Immature natural killer cell (primary cell): ENCODE measurements at regions not wholly inside any gene's neighbourhood (a gene's known extent, or its start where the extent isn't known, plus 50 kb on each side); places are given as distances from the start of the nearest gene placed in this dataset.

Experiments used
- DNase-seq, 3 donors: peaks; one replicate each; pipeline ENCODE4 v3.0.0; 2022; ENCODE audit warnings: mixed read lengths in 1 of 3
- H3K27ac Mint-ChIP-seq, 6 donors: one replicate each; pipeline ENCODE4 v1.8.0; 2020; ENCODE audit warnings: mixed read lengths in 6 of 6, mild to moderate bottlenecking in 5 of 6, inconsistent platforms in 4 of 6, moderate library complexity in 3 of 6
- H3K27me3 Mint-ChIP-seq, 3 donors: one replicate each; pipeline ENCODE4 v1.8.0; 2020 to 2021; ENCODE audit warnings: low read depth in 3 of 3, mild to moderate bottlenecking in 3 of 3, mixed read lengths in 3 of 3, moderate library complexity in 3 of 3, inconsistent platforms in 1 of 3
- H3K36me3 Mint-ChIP-seq, 3 donors: one replicate each; pipeline ENCODE4 v1.8.0; 2020; ENCODE audit warnings: mixed read lengths in 3 of 3, inconsistent platforms in 2 of 3, mild to moderate bottlenecking in 2 of 3
- H3K4me1 Mint-ChIP-seq, 2 donors: one replicate each; pipeline ENCODE4 v1.8.0; 2020; ENCODE audit warnings: inconsistent platforms in 2 of 2, mild to moderate bottlenecking in 2 of 2, mixed read lengths in 2 of 2, moderate library complexity in 1 of 2
- H3K4me3 Mint-ChIP-seq, 5 donors: one replicate each; pipeline ENCODE4 v1.8.0; 2020; ENCODE audit warnings: mild to moderate bottlenecking in 5 of 5, mixed read lengths in 5 of 5, inconsistent platforms in 3 of 5, moderate library complexity in 3 of 5
- H3K9me3 Mint-ChIP-seq, 6 donors: one replicate each; pipeline ENCODE4 v1.8.0; 2020; ENCODE audit warnings: mild to moderate bottlenecking in 6 of 6, mixed read lengths in 6 of 6, inconsistent platforms in 4 of 6, moderate library complexity in 3 of 6

- H3K27me3 Mint-ChIP-seq: peaks cover 0 to 9% (median 8%) of the 10 kb centered on the region in 3 donors
- no peaks in the 10 kb centered on the region for H3K36me3 Mint-ChIP-seq
These were observed 84.3 kb upstream of the ROPN1 start for GRCh38 chr3:124076235-124076634.

GRCh38 chr3:124078953-124079911, 87.3 kb upstream of the ROPN1 start:
- Mint-ChIP-seq H3K27ac (no peak overlapping the region), H3K4me3 (no peak overlapping the region), H3K9me3 (no peaks in the 10 kb centered on the region), H3K36me3 (no peaks in the 10 kb centered on the region), H3K4me1 (no peaks in the 10 kb centered on the region), H3K27me3 (peaks cover 0 to 9% (median 7%) of the 10 kb centered on the region in 3 donors)
- peak in 2 of 3 donors; percentile 1 to 2 for DNase-seq

More at GRCh38 chr3:124076235-124076634, 84.3 kb upstream of the ROPN1 start:
- no peak overlapping the region for H3K27ac Mint-ChIP-seq
- no peak overlapping the region for H3K4me3 Mint-ChIP-seq
- no peaks in the 10 kb centered on the region for H3K9me3 Mint-ChIP-seq
- no peak for DNase-seq
- H3K4me1 Mint-ChIP-seq: no peaks in the 10 kb centered on the region

- peaks cover 0 to 8% (median 7%) of the 10 kb centered on the region in 3 donors for H3K27me3 Mint-ChIP-seq
- no peak overlapping the region for H3K27ac Mint-ChIP-seq
- H3K4me1 Mint-ChIP-seq: no peaks in the 10 kb centered on the region
- H3K4me3 Mint-ChIP-seq: no peak overlapping the region
- H3K9me3 Mint-ChIP-seq: no peaks in the 10 kb centered on the region
- H3K36me3 Mint-ChIP-seq: no peaks in the 10 kb centered on the region
- no peak for DNase-seq
These were observed 88.0 kb upstream of the ROPN1 start for GRCh38 chr3:124079912-124080276.

GRCh38 chr3:124082343-124082742, 90.4 kb upstream of the ROPN1 start:
- no peak for DNase-seq
- H3K4me3 Mint-ChIP-seq: no peak overlapping the region
- H3K27ac Mint-ChIP-seq: no peak overlapping the region
- H3K9me3 Mint-ChIP-seq: no peaks in the 10 kb centered on the region
- H3K4me1 Mint-ChIP-seq: no peaks in the 10 kb centered on the region
- H3K27me3 Mint-ChIP-seq: peaks cover 0 to 9% (median 9%) of the 10 kb centered on the region in 3 donors
- no peaks in the 10 kb centered on the region for H3K36me3 Mint-ChIP-seq

GRCh38 chr3:124084022-124084881, 92.3 kb upstream of the ROPN1 start:
- peaks cover 2 to 5% (median 3%) of the 10 kb centered on the region in 3 donors for H3K27me3 Mint-ChIP-seq

GRCh38 chr3:124088801-124089200, 96.9 kb upstream of the ROPN1 start:
- H3K27me3 Mint-ChIP-seq: peaks cover 4 to 7% (median 6%) of the 10 kb centered on the region in 3 donors
- no peaks in the 10 kb centered on the region for H3K36me3 Mint-ChIP-seq
- no peaks in the 10 kb centered on the region for H3K9me3 Mint-ChIP-seq
- H3K4me3 Mint-ChIP-seq: no peak overlapping the region
- H3K4me1 Mint-ChIP-seq: no peaks in the 10 kb centered on the region
- H3K27ac Mint-ChIP-seq: no peak overlapping the region
- DNase-seq: no peak

More at GRCh38 chr3:124084022-124084881, 92.3 kb upstream of the ROPN1 start:
- DNase-seq: no peak
- H3K36me3 Mint-ChIP-seq: no peaks in the 10 kb centered on the region
- H3K4me3 Mint-ChIP-seq: no peak overlapping the region
- H3K4me1 Mint-ChIP-seq: no peaks in the 10 kb centered on the region
- H3K9me3 Mint-ChIP-seq: no peaks in the 10 kb centered on the region
- H3K27ac Mint-ChIP-seq: no peak overlapping the region

GRCh38 chr3:124089214-124089613, 97.3 kb upstream of the ROPN1 start:
- no peak overlapping the region for H3K27ac Mint-ChIP-seq
- H3K4me1 Mint-ChIP-seq: no peaks in the 10 kb centered on the region
- DNase-seq: no peak
- peaks cover 4 to 7% (median 7%) of the 10 kb centered on the region in 3 donors for H3K27me3 Mint-ChIP-seq
- no peak overlapping the region for H3K4me3 Mint-ChIP-seq
- H3K36me3 Mint-ChIP-seq: no peaks in the 10 kb centered on the region
- no peaks in the 10 kb centered on the region for H3K9me3 Mint-ChIP-seq

GRCh38 chr3:124091716-124092115, 99.8 kb upstream of the ROPN1 start:
- no peaks in the 10 kb centered on the region for H3K4me1 Mint-ChIP-seq
- DNase-seq: no peak
- no peak overlapping the region for H3K4me3 Mint-ChIP-seq
- peaks cover 3 to 7% (median 5%) of the 10 kb centered on the region in 3 donors for H3K27me3 Mint-ChIP-seq
- no peaks in the 10 kb centered on the region for H3K9me3 Mint-ChIP-seq
- no peaks in the 10 kb centered on the region for H3K36me3 Mint-ChIP-seq
- no peak overlapping the region for H3K27ac Mint-ChIP-seq

- no peak for DNase-seq
- no peaks in the 10 kb centered on the region for H3K36me3 Mint-ChIP-seq
- H3K9me3 Mint-ChIP-seq: no peaks in the 10 kb centered on the region
- H3K27ac Mint-ChIP-seq: no peak overlapping the region
- H3K27me3 Mint-ChIP-seq: peaks cover 3 to 7% (median 7%) of the 10 kb centered on the region in 3 donors
- H3K4me1 Mint-ChIP-seq: no peaks in the 10 kb centered on the region
- no peak overlapping the region for H3K4me3 Mint-ChIP-seq
These were observed 100.9 kb upstream of the ROPN1 start for GRCh38 chr3:124092811-124093210.

GRCh38 chr3:124094496-124094895, 102.6 kb upstream of the ROPN1 start:
- H3K27me3 Mint-ChIP-seq: peaks cover 3 to 10% (median 3%) of the 10 kb centered on the region in 3 donors

GRCh38 chr3:124097362-124098131, 105.6 kb upstream of the ROPN1 start:
- peaks cover 5 to 8% (median 8%) of the 10 kb centered on the region in 3 donors for H3K27me3 Mint-ChIP-seq
- no peak for DNase-seq
- H3K4me3 Mint-ChIP-seq: no peak overlapping the region
- no peaks in the 10 kb centered on the region for H3K4me1 Mint-ChIP-seq
- H3K9me3 Mint-ChIP-seq: peaks cover 0 to 2% (median 0%) of the 10 kb centered on the region in 6 donors
- H3K27ac Mint-ChIP-seq: no peak overlapping the region
- H3K36me3 Mint-ChIP-seq: no peaks in the 10 kb centered on the region

More at GRCh38 chr3:124094496-124094895, 102.6 kb upstream of the ROPN1 start:
- no peak for DNase-seq
- Mint-ChIP-seq H3K4me3 (no peak overlapping the region), H3K9me3 (peaks cover 0 to 2% (median 0%) of the 10 kb centered on the region in 6 donors), H3K36me3 (no peaks in the 10 kb centered on the region), H3K4me1 (no peaks in the 10 kb centered on the region), H3K27ac (no peak overlapping the region)

- H3K4me1 Mint-ChIP-seq: no peaks in the 10 kb centered on the region
- H3K4me3 Mint-ChIP-seq: no peak overlapping the region
- H3K36me3 Mint-ChIP-seq: no peaks in the 10 kb centered on the region
- peaks cover 3 to 9% (median 6%) of the 10 kb centered on the region in 3 donors for H3K27me3 Mint-ChIP-seq
- no peak overlapping the region for H3K27ac Mint-ChIP-seq
- H3K9me3 Mint-ChIP-seq: peaks cover 0 to 2% (median 0%) of the 10 kb centered on the region in 6 donors
- no peak for DNase-seq
These were observed 109.7 kb upstream of the ROPN1 start for GRCh38 chr3:124101643-124102042.

- Mint-ChIP-seq H3K36me3 (no peaks in the 10 kb centered on the region), H3K4me3 (no peak overlapping the region), H3K4me1 (no peaks in the 10 kb centered on the region), H3K27me3 (peaks cover under 1 to 6% (median 2%) of the 10 kb centered on the region in 3 donors), H3K9me3 (no peaks in the 10 kb centered on the region), H3K27ac (no peak overlapping the region)
- no peak for DNase-seq
These were observed 115.4 kb upstream of the ROPN1 start for GRCh38 chr3:124107104-124107890.
